Cardiac septum (tissue), 1 donor: ENCODE measurements at regions not wholly inside any gene's neighbourhood (a gene's known extent, or its start where the extent isn't known, plus 50 kb on each side); places are given as distances from the start of the nearest gene placed in this dataset.

ENCODE experiments used
- DNase-seq: peaks from one replicate; pipeline ENCODE4 v3.0.0-alpha.2; 2020; ENCODE audit warnings: low spot score
- intact Hi-C: fragments of 100-400 bp; cut with DNase I; formaldehyde crosslinking; loops from one replicate; pipeline ENCODE4 v1.14.0; 2022
- donor health status: DM: no; HTN: no; CAD: no.

DNA sequence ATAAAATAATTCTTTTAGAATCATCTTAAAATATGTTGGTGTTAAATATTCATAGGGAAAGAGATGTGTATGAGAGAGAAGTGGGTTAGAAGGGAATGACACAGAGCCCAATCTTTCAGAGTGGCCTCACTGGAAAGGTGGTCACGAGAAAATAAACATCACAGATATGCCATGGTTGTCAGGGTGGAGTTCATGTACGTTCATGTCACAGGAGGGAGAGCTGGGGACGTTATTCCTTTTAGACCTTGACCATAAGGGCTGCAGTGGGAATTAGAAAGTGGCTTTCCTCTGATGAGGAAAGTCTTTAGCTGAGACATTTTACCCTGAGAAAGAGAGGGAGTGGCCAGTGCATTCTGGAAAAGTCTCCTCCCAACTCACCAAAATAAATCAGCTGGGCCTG is 90.6 kb upstream of the TNR start:
- intact Hi-C loops = no loop called here
- DNase-seq = no peak

GRCh38 chr1:175833502-175833901 is 90.1 kb upstream of the TNR start:
- no peak for DNase-seq
- intact Hi-C loops = no loop called here

DNA sequence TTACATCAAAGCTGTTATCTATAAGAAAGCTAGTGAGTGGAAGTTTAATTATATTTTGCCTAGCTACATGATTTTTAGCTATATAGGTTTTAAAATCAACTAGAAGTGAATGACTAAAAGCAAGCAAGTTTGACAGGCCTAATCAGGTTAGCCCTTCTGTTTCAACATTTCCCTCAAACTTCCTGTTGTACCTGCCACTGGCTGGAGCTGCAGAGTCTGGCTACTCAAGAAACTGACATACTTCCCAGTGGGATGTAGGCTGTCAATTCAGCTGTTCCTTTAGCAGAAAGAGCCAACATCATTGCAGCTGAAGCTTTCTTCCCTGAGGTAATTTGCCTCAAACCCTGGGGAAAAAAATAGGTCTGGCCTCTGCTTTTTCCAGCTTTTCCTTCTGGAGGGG is 87.1 kb upstream of the TNR start:
- intact Hi-C loops = no loop called here
- no peak for DNase-seq

- DNase-seq = no peak
- intact Hi-C loops = no loop called here
These were observed 86.5 kb upstream of the TNR start for GRCh38 chr1:175829845-175830244.

DNA sequence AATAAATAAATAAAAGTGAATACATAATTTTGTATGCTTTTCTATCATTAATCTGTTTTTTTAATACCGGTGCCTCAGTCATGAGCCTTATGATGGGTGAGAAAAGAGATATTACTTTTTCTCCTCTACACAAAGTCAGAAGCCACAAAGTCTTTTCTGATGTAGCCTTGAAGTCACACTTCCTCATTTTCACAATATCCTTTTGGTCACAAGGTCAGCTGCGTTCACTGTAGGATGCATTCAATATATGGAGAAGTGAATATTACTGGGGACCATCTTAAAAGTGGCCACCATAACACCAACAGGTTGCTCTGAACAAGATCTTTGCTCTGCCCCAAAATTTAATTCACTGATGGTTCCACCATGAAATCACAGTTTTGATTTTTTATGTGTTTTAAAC is 83.3 kb upstream of the TNR start:
- no peak for DNase-seq
- intact Hi-C loops = no loop called here

DNA sequence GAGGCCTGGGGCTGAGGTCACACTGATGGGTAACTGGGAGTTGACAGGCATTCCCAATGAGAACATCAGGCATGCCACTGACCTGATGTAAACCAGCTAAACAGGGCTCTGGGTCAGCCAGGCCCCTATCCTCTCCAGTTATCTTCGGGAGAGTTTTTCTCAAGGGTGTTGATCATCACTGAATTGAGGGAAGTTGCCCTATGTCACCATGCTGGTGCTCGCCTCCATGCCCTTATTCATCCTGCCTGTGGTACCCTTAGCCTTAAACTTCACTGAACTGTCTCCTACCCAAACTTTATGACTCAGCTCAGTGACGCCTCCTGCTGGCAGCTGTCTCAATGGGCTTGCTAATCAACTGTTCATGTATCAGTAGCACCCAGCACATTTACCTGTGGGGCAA is 80.7 kb upstream of the TNR start:
- DNase-seq = no peak
- intact Hi-C loops = no loop called here

DNA sequence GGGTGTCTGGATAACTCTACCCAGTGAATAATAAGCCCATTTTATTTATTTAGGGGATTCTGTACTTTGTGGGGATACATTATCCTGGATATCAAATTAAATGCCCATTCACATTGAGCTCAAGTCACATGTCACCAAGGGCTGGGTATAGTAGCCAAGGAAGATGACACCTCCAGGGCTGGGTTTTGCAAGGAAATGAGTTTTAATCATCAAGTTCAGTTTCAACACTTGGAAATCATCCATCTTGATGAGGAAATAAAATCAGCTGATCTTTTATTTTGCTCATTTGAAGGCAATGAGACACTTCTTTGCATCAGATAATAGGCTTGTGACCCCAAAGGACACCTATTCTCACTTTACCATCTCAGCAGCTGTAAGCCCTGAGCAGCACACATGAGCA is 80.0 kb upstream of the TNR start:
- intact Hi-C loops = no loop called here
- DNase-seq = no peak

- intact Hi-C loops = no loop called here
- no peak for DNase-seq
These were observed 79.2 kb upstream of the TNR start for GRCh38 chr1:175822580-175822979.

DNA sequence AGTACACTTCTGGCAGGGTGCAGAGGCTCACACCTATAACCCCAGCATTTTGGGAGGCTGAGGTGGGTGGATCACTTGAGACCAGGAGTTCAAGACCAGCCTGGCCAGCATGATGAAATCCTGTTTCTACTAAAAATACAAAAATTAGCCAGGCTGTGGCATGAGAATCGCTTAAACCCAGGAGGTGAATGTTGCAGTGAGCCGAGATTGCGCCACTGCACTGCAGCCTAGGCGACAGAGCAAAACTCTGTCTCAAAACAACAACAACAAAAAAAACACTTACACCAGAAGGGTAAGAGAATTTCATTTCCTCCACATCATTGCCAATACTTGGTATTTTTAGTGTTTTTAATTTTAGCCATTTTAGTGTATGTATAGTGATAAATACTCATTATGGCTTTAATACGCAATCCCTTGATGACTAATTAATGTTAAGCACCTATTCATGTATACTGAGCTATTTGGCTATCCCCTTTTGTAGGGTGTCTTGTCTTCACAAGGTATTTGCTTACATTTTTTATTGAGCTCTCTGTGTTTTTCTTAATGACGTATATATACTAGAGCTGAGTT is 77.1 kb upstream of the TNR start:
- intact Hi-C loops = no loop called here
- no peak for DNase-seq

GRCh38 chr1:175818929-175819328 is 75.5 kb upstream of the TNR start:
- DNase-seq = no peak
- intact Hi-C loops = no loop called here

DNA sequence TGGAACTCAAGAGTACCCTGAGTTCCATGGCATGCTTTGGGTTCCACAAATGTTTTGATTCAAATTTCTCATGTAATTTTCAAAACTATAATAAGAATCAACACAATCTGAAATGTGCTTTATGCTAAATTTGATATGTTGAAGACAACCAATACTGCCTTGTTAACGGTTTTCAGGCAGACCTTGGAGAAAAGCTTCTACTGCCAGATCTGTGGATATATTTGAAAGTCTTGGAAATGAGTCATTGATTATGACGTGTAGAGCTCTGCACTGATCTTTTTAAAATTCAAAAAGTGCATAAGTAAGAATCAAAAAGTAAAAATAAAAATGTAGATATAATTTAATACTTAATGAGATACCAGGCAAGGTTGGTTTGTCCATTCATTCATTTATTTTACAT is 74.0 kb upstream of the TNR start:
- intact Hi-C loops = no loop called here
- DNase-seq = no peak

- DNase-seq = no peak
- intact Hi-C loops = no loop called here
These were observed 71.5 kb upstream of the TNR start for GRCh38 chr1:175814885-175815284.

DNA sequence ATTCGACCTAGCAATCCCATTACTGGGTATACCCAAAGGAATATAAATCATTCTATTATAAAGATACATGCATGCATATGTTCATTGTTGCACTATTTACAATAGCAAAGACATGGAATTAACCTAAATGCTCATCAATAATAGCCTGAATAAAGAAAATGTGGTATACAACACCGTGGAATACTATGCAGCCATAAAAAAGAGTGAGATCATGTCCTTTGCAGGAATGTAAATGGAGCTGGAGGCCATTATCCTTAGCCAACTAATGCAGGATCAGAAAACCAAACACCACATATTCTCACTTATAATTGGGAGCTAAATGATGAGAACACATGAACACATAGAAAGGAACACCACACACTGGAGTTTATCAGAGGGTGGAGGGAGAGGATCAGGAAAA is 69.5 kb upstream of the TNR start:
- DNase-seq = no peak
- intact Hi-C loops = no loop called here

GRCh38 chr1:175810305-175810704 is 66.9 kb upstream of the TNR start:
- no peak for DNase-seq
- intact Hi-C loops = no loop called here

- intact Hi-C loops = no loop called here
- DNase-seq = no peak
These were observed 65.6 kb upstream of the TNR start for GRCh38 chr1:175808999-175809398.

- no peak for DNase-seq
- intact Hi-C loops = no loop called here
These were observed 65.2 kb upstream of the TNR start for GRCh38 chr1:175808573-175808972.

DNA sequence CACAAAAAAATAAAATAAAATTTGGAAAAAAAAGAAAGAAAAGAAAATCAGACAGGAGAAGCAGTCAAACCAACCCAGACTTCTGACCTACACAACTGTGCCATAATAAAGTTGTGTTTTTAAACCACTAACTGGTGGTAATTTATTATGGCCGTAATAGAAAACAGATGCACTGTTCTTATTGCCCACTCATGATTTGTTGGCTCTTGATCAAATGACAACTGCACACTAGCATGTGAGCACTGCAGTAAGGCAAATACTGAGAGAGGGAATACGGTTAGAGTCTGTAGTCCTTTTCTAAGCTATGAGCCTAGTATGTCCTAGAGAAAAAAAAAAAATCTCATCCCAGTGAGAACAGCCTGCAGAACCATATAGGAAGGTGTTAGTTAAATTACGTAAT is 61.2 kb upstream of the TNR start:
- intact Hi-C loops = no loop called here
- no peak for DNase-seq

- intact Hi-C loops = no loop called here
- DNase-seq = no peak
These were observed 60.0 kb upstream of the TNR start for GRCh38 chr1:175803413-175803812.

DNA sequence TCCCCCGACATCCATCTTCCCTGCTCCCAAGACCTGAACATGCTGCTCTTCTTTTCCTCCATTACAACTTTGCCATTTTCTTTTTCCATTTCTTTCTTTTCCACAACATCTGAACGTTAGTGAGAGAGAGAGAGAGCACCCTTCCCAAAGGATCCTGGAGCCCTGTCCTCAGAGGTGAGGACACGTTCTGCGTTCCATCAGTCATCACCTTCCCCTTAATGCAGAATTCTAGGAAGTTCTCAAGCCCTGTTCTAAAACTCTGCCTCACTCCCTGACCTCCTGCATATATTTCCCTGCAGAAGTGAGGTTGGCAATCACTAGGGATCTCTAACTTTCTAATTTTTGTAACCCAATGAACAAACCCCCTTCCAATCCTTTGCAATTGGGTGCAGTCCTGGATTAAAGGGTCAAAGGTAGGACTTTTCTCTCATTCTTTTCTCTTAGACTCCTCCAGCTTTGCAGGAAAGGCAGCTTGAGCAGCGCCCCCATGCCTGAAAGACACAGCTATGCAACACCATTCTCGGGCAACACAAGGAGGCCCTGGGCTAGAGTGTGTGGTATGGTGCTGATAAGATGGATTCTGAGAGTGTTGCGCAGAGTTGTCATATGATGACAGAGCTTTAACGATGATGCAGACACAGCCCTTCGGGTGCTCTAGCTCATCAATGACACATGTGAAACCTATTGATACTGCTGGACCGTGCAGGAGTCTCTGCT is 59.2 kb upstream of the TNR start:
- intact Hi-C loops = no loop called here

DNA sequence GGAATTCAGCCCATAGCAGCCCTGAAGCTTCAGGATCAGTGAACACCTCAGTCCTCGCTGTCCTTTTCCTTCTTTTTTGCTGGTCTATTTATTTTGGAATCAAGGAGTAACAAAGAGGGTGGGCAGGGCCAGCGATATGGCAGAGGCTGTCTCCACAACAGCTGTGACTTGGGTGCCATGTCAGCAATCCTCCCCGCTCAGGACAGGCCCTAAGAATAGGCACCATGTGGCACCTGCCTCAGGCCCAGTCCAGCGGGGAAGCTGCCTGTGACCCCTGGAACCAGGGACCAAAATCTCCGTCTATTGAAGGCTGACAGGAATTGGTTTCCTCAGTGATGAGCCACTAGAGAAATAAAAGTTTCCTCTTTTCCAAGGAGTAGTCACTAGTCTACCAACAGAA is 58.6 kb upstream of the TNR start:
- intact Hi-C loops = no loop called here
- no peak for DNase-seq

More for the DNA sequence above, 59.2 kb upstream of the TNR start:
- DNase-seq = no peak

- intact Hi-C loops = no loop called here
- DNase-seq = no peak
These were observed 54.2 kb upstream of the TNR start for GRCh38 chr1:175797576-175797975.

DNA sequence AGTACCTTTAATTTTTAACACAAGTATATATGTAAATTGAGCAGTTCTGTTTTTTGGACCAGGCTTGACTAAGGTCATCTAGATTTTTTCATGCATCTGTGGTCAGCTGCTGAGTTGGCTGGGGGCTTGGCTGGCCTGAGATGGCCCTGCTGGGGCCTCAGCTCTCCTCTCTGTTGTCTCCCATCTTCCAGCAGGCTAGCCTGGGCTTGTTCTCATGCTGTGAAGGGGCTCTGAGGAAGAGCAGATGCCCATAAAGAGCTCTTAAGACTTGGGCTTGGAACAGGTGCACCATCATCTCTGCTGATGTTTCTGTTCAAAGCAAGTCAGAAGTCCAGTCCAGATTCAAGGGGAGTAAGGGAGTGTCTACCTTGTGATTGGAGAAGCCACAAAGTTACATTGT is 51.2 kb upstream of the TNR start:
- intact Hi-C loops = no loop called here
- no peak for DNase-seq
